Stimulated activated CD4-positive, alpha-beta T cell treated with anti-CD3 and anti-CD28 coated beads, Interleukin-4, amount 100 ng/mL, for 1 hour (primary cell): ENCODE measurements at regions not wholly inside any gene's neighbourhood (a gene's known extent, or its start where the extent isn't known, plus 50 kb on each side); places are given as distances from the start of the nearest gene placed in this dataset.

Experiments used
- DNase-seq: peaks from one replicate; pipeline ENCODE4 v3.0.0-alpha.2; 2020

GRCh38 chr2:234550511-234551107, 53.7 kb upstream of the ARL4C start:
- peak; percentile 44 for DNase-seq

GRCh38 chr2:234550056-234550455, 53.2 kb upstream of the ARL4C start:
- no peak for DNase-seq

GRCh38 chr2:234548695-234549420, 52.0 kb upstream of the ARL4C start:
- no peak for DNase-seq

- DNase-seq = no peak
These were observed 49.9 kb upstream of the ARL4C start for GRCh38 chr2:234546770-234547169.
